ENCODE measurements at regions not wholly inside any gene's neighbourhood (a gene's known extent, or its start where the extent isn't known, plus 50 kb on each side); places are given as distances from the start of the nearest gene placed in this dataset.
"Not testable (repeated sequence)": the region's sequence is repeated elsewhere in the genome, so short reads cannot be mapped to it uniquely, and the experiment has no call there.

DNA sequence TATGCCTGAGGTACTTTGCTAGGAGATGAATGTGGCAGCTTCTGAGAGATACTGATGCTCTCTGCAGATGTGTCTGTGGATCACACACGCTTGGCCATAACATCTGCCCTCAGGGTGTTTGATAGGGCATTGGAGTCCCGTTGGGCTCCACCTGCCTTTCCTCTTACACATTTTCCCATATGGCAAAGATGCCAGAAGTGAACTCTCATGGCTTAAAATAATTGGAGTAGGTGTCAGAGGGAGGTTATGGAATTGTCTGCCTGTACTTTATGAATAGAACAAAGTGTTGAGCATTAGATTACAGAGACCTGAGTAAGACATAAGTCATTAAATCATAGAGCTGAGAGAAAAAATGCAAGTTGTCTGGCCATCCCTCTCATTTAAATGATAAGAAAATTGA, 75.3 kb upstream of the PNPT1 start:
- no peak for DNase-seq

DNA sequence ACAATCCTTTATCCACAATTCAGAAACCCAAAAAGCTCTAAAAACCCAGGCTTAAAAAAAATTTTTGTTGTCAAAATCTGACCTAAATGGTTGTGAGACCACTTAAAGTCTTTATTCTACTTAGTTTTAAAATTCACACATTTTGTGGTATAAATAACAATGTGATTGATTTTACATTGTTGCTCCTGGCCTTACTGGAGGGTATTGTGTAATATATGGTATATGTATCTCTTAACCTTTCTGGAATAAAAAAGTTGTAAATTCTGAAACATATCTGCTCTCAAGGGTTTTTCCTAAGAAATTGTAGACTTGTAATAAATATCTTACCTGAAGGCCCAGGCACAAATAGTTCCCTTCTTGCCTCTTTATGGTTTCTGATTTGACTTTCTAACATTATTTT, 73.3 kb upstream of the PNPT1 start:
- DNase-seq, result no peak

DNA sequence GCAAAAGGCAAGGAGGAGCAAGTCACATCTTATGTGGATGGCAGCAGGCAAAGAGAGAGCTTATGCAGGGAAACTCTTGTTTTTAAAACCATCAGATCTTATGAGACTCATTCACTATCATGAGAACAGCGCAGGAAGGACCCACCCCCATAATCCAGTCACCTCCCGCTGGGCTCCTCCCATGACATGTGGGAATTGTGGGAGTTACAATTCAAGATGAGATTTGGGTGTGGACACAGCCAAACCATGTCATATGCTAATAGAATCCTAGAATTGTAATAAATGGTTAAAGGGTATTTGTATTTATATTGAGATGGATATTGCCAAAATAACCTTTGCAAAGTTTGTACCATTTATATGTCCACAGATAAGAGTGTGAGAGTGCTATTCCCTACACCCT, 72.1 kb upstream of the PNPT1 start:
- not testable (repeated sequence) for DNase-seq

DNA sequence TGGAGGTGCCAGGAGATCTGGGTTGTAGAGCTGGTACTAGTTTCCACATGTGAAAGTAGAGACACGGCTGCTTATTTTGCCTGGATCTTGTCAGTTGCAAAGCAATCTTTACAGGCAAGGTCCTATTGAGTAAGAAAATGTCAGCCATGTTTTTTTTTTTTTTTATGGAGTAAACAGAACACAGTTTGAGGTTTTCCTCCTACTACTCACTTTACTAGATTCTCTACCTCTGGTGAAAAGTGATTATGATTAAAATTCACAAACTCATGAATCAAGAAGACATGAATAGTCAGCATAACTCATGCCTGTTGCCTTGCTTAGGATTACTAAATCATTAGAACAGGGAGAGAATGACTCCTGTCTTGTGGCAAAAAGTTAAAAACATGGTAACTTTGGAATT, 70.1 kb upstream of the PNPT1 start:
- DNase-seq, result no peak

GRCh38 chr2:55761526-55761925, 67.9 kb upstream of the PNPT1 start:
- DNase-seq, result no peak

- DNase-seq, result no peak
Observed at GRCh38 chr2:55761024-55761423, 67.4 kb upstream of the PNPT1 start.

DNA sequence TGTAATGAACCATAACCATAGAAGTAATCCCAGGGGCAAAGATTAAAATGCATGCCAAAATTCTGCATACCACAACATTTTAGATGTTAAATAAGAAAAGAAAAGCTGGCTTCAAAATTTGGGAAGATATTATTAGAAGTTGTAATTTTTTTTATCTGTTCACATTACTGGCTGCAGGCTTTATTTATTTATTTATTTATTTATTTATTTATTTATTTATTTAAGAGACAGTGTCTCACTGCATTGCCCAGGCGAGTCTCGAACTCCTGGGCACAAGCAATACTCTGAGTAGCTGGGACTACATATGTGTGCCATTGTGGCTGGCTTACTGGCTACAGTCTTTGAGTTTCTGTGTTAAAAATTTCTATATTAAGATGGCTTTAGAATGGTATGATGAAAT, 66.5 kb upstream of the PNPT1 start:
- DNase-seq, result no peak

- no peak for DNase-seq
Observed at GRCh38 chr2:55759271-55759921, 65.8 kb upstream of the PNPT1 start.

- no peak for DNase-seq
Observed at GRCh38 chr2:55751966-55752365, 58.3 kb upstream of the PNPT1 start.

- no peak for DNase-seq
Observed at GRCh38 chr2:55743583-55743982, 49.9 kb upstream of the PNPT1 start.
